ENCODE measurements at regions not wholly inside any gene's neighbourhood (a gene's known extent, or its start where the extent isn't known, plus 50 kb on each side); places are given as distances from the start of the nearest gene placed in this dataset.

- no peak for DNase-seq
These were observed 253.6 kb upstream of the FLRT2 start for GRCh38 chr14:85276161-85276978.

GRCh38 chr14:85276979-85277228, 253.0 kb upstream of the FLRT2 start:
- no peak for DNase-seq

GRCh38 chr14:85279407-85279806, 250.5 kb upstream of the FLRT2 start:
- DNase-seq: no peak

GRCh38 chr14:85280074-85280473, 249.9 kb upstream of the FLRT2 start:
- no peak for DNase-seq

DNA sequence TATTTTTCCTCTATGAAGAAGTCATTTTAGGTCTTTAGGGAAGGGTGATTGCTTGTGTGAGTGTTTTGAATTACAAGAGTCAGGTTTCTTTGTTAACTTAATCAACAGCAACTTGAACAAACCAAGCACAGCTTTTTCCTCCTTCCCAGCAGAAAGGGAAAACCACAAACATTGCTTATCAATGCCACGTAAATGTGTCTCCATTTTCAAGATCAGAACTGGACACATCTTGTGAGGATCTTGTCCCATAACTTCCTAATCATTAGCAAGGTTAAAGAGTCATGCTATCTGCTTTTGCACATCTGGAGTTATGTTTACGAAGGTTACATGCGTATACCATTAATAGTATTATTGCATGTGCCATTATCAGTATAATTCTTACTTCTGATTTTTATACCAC, 248.0 kb upstream of the FLRT2 start:
- no peak for DNase-seq

GRCh38 chr14:85288041-85288440, 241.9 kb upstream of the FLRT2 start:
- no peak for DNase-seq

DNA sequence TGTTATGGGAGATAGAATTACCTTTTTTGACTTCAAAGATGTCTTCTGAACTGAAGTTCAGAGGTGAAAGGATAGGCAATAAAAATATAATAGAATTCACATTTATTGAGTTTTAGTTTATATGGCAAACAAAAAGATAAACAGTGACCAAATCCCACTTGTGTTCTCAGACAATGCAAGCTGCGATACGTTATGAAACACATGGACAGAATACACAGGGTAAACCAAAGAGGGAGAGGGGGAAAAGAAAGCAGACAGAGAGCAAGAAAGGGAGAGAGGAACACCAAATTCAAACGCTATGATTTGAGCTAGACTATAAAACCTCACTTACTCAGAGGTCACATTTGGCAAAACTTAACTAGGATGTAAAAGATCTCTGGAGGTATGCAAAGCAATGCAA, 238.2 kb upstream of the FLRT2 start:
- no peak for DNase-seq

GRCh38 chr14:85293612-85294234, 236.2 kb upstream of the FLRT2 start:
- DNase-seq: no peak

GRCh38 chr14:85295318-85295717, 234.6 kb upstream of the FLRT2 start:
- DNase-seq: no peak

GRCh38 chr14:85296456-85297210, 233.3 kb upstream of the FLRT2 start:
- DNase-seq: no peak

- no peak for DNase-seq
These were observed 229.8 kb upstream of the FLRT2 start for GRCh38 chr14:85300107-85300506.

GRCh38 chr14:85301506-85301905, 228.4 kb upstream of the FLRT2 start:
- no peak for DNase-seq

DNA sequence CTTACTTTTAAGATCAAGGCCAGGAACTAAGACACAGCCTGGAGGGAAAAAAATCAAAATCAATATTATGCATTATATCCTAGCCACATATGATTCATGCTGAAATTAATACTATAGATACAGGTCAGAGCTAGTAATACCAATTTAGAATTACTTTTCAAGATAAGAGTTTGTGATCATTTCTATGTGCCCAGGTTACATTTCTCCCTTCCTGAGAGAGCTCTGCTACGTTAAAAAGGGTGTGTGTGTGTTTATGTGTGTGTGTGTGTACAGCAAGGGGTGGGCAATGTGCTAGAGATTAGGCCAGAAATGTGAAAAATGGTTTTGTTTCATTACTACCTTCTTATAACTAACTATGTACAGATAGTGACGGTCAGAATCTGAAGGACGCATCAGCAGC, 223.9 kb upstream of the FLRT2 start:
- DNase-seq: no peak

GRCh38 chr14:85308531-85309300, 221.2 kb upstream of the FLRT2 start:
- no peak for DNase-seq

GRCh38 chr14:85310491-85311272, 219.3 kb upstream of the FLRT2 start:
- DNase-seq: no peak

DNA sequence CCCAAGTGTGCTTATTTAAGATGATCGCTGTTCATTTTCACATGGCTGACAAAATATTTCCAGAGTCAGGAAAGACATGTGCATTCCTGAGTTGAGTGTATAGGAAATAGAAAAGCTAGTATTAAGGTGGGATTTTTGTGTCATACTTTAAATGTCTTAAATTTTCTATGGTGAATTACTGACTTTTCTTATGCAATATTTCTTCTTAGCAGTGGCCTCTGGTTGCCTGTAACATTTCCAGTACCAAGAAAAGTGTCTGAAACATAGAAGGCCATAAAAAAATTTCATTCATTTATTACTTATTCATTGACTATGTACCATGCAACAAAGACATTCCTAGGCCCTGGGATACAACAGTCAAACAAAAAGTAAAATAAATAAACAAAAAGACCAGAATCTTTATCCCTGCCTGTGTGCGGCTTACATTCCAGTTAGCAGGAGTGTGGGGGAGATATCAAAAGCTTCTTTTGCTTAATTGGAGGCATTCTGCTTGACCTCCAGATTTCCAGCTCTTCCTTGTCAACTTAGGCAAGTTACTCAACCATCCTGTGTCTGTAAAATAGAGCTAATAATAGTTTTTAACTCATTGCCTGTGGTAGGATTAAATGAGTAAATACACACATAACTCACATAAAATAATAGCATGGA, 216.3 kb upstream of the FLRT2 start:
- no peak for DNase-seq

- DNase-seq: no peak
These were observed 214.7 kb upstream of the FLRT2 start for GRCh38 chr14:85315290-85315689.

DNA sequence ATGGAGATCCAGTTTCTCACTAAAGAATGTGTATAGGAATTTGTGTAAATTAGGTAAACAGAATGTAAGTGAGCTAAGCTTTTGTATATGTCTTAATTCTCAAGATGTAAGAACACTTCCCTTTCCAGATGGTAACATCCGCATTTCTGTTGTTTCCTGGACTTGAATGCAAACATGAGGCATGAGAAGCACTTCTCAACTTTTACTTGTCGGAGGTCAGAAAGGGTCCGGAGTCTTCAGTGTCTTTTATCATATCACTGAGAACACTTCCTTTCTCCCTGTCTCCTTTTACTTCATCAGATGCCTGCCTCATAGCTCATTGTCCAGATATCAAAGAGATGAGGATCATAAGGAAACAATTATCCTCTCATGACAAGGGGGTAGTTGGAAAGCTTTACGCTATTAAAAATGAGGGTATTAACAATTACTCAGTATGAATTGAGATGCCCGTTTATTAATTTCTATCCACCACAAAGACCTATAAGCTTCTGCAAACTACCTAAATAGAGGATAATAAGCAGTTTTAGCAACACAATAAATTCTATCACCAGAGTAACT, 214.1 kb upstream of the FLRT2 start:
- no peak for DNase-seq

DNA sequence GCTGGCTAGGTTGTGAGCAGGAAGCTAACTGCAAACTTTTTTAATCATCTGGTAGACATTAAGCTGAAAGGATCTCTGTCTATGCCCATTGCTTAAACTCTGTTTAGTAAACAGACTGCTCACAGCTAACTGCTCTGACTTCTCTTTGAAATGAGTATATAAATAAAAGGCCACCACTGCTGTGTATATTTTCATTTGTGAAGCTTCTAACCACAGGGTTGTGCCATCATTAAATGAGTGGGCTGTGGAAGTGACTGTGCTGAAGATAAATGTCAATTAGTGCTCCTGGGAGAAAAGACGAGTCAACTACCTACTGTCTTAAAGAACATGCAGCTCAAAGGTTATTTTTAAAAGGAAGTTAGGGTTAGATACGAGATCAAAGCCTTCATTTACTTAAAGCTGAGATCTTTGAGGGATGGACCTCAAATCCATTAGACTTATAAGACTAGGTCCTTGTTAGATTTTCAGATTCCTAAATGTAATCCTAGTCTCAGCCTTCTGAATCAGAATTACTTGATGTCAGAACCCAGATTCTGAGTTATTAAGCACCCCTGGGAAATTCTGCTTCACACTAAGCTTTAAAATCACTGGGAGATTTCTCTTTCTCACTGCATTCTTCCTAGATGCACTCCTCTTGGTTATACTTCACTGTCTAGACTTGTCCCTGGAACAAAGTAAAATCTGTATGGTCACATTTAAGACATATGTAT, 213.1 kb upstream of the FLRT2 start:
- DNase-seq: no peak

DNA sequence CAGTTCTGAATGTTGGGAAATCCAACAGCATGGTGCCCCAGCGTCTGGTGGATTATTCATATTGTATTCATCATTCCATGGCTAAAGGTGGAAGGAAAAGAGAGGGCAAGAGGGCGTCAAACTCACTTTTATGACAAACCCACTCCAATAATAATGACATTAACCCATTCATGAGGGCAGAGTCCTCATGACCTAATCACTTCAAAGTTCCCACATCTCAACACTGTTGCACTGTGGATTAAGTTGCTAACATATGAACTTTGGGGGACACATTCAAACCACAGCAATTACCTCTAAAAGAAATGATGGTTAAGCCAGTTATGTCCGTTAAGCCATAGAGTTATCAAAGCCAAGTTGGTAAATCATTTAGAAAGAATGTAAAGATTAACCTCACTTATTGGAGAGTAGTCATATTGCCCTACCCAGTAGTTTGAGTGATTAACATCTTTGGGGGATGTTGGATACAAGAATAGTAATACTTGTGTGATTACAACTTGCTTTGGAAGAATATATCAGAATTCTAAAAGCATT, 212.4 kb upstream of the FLRT2 start:
- DNase-seq: no peak

All from renal pelvis (tissue), 1 donor.